HG03064 (cell line): ENCODE measurements at regions not wholly inside any gene's neighbourhood (a gene's known extent, or its start where the extent isn't known, plus 50 kb on each side); places are given as distances from the start of the nearest gene placed in this dataset.
A peak's percentile ranks its signal among the peaks of the same experiment; 100 is the strongest.

Source experiments
- ATAC-seq: cut with Tn5 transposase; IDR thresholded peaks from one replicate; pipeline ENCODE4 v1.9.1; 2021; ENCODE audit warnings: low read depth; ENCODE audit not compliant: unreplicated experiment

DNA sequence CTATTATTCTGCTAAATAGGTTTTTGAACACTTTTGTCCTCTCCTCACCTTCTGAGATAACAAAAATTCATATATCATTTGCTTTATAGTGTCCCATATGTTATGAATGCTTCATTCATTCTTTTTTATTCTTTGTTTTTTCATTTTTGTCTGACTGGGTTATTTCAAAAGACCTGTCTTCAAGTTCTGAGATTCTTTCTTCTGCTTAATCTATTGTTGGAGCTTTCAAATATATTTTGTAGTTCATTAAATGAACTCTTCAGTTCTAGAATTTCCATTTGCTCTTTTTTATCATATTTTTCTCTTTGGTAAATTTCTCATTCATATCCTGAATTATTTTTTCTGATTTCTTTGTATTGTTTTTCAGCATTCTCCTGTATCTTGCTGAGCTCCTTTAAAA, 53.1 kb upstream of the SCIN start:
- no peak for ATAC-seq

DNA sequence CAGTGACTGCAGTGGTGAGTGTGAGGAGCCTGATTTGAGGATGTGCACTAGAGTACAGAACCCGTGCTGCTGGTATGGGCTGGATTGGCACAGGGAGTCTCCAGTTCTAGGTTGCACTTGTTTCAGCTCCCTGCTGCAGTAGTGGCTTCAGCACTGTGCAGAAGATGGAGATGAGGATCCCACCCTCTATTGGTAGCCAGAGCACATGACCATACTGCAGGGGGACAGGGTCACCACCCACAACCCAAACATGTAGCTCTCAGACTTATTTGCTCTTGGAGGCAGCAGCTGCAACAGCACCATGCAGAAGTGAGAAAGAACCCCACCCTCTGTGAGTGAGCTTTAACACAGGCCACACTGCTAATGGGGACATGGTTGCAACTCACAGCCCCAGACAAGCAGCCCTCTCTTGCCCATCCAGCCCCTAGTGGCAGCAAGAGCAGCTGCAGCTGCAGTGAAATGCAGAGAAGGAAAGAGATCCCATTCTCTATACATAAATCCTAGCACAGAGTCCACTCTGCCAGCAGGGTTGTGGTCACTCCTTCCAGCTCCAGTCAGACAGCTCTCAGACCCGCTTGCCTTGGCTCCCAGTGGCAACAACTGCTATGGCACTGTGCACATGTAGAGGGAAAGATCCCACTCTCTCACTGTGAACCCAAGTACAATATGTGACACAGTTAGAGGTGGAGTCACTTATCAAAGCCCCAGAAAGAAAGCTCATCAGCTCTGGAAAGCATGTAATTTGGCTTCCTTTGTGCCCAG, 51.4 kb upstream of the SCIN start:
- ATAC-seq: peak; percentile 84

DNA sequence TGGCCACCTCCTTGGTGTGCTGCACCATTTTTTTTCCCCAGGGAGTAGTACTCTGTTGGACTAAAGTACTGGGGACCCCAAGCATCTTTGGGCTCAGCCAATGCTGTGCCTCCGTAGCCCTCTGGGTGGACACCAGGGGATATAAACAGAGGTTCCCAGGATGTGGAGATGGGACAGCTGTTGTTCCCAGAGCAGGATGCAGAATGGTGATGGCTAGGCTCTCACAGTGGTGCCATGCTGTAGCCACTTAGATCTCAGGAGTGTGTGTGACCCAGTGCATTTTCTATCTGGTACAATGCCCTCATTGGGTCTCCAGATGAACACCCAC, 50.9 kb upstream of the SCIN start:
- no peak for ATAC-seq
